Dermis blood vessel endothelial cell (primary cell): ENCODE measurements at regions not wholly inside any gene's neighbourhood (a gene's known extent, or its start where the extent isn't known, plus 50 kb on each side); places are given as distances from the start of the nearest gene placed in this dataset.
"Not testable (repeated sequence)": the region's sequence is repeated elsewhere in the genome, so short reads cannot be mapped to it uniquely, and the experiment has no call there.

Experiments used
- DNase-seq: peaks from one replicate; pipeline ENCODE4 v3.0.0; 2010

- DNase-seq = no peak
These were observed 252.3 kb upstream of the ATP10A start for GRCh38 chr15:26115229-26115943.

GRCh38 chr15:26114128-26114527 lies 251.0 kb upstream of the ATP10A start:
- not testable (repeated sequence) for DNase-seq

DNA sequence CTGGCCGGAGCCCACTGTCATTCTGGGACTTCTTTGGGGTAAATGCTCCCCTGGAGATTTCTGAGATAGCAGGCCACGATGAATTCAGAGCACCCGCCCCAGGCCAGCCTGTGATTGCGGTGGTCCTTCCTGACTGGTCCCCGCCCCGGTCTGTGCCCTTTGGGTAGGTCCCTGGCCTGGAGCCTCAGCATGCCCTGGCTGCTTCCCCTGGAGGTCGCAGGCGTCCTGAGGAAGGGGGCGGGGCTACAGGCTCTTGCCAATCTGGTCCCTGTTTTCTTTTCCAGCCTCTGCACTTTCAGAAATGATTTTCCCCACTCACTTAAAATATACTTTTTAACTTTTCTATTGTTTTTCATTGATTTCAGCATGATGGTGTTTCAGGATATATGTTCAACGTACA lies 250.2 kb upstream of the ATP10A start:
- DNase-seq = no peak

DNA sequence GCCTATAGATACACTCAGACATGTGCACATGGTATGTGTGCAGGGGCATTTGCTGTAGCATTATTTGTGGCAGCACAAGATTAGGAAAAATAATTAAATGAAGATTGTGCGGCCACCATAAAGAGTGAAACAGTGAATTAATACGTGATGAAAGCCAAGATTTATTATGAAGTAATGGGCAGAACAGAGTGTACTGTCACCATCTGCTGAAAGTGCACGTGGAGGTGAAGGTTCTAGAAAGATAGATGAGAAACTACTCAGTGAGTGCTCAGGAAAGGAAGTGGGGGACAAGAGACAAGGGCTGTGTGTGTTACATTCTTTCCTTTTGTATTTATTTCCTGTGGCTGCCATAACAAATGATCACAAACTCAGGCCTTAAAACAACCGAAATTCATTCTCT lies 246.1 kb upstream of the ATP10A start:
- no peak for DNase-seq

- DNase-seq = no peak
These were observed 243.4 kb upstream of the ATP10A start for GRCh38 chr15:26106556-26106955.

DNA sequence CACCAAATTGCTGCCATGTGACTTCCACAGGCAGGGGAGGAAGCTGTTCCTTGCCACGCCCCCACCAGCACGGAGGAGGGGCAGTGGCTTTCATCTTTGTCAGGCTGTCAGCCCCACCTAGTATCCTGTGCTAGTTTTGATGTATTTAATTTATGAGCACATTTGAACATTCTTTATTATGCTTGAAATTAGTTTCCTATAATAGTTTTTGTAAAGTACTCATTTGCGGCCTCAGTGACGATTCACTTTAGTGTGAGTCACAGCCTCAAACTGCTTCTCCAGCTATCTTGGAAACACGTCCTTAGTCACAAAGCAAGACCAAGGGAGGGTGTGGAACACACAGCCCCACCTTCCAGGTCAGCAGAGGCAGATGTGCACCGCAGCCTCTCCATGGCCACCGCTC lies 239.9 kb upstream of the ATP10A start:
- no peak for DNase-seq

DNA sequence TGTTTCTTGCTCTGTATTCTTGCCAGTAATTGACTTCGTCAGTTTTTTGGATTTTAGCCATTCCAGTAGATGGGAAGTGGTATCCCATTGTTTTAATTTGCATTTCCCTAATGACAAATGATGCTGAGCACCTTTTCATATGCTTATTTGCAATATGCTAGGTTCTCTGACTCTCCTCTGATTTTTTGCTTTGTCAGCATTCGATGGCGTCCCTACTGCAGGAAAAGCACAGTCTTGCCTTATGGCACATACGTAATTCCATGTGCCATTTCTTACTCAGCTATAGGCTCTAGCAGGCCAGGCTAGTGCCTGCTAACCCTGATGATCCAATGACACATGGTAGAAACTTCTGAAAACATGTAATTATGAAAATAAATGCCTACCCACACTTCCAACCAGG lies 239.2 kb upstream of the ATP10A start:
- no peak for DNase-seq

DNA sequence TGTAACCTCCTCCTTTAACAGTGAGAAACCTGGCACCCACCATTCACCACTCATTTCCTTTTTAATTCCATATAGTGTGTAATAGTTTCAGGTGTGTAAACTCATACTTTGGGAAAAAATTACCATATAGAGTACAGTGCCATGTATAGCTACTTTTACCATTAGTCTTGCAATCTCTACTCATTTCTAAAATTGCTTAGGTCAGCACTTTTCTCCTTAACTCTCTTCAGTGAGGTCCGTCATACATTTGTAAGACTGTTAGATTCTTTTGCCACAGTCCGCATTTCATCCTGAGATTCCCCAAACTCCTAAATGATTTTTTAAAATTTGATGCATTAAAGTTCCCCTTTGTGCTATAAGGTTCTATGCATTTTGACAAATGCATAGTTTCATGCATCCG lies 238.3 kb upstream of the ATP10A start:
- DNase-seq = no peak

GRCh38 chr15:26098801-26099200 lies 235.7 kb upstream of the ATP10A start:
- no peak for DNase-seq

DNA sequence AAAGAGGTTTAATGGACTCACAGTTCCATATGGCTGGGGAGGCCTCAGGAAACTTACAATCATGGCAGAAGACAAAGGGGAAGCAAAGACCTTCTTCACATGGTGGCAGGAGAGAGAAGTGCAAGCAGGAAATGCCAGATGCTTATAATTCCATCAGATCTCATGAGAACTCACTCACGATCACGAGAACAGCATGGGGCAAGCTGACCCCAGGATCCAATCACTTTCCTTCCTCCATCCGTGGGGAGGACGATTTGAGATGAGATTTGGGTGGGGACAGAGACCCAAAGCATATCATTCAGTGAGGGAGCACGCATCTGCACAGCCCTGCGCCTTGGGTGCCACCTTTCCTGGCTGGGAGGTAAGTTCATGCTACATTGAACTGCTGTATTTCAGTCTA lies 234.1 kb upstream of the ATP10A start:
- no peak for DNase-seq

- DNase-seq = no peak
These were observed 233.5 kb upstream of the ATP10A start for GRCh38 chr15:26096581-26096980.

DNA sequence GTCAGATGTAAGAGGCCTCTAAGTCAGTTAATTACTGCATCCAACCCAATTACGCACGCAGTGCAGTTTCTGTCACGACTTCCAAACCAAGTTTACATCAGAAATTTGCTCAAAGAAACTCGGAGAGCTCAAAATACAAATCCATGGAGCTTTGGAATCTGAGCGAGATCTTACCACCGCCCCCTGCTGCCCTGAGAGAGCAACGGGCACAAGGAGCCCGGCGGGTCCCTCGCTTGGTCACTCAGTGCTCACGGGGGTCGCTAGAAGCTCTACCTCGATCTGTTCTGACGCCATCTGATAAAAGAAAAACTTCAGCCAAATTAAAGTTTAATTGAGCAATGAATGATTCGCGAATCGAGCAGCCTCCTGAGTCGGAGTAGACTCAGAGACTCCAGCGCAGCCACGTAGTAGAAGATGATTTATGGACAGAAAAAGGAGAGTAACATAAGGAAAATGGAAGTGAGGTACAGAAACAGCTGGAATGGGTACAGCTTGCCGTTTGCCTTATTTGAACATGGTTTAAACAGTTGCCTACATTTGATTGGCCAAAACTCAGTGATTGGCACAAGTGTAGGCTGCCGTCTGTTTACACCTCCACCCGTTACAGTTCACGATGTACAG lies 232.7 kb upstream of the ATP10A start:
- no peak for DNase-seq

DNA sequence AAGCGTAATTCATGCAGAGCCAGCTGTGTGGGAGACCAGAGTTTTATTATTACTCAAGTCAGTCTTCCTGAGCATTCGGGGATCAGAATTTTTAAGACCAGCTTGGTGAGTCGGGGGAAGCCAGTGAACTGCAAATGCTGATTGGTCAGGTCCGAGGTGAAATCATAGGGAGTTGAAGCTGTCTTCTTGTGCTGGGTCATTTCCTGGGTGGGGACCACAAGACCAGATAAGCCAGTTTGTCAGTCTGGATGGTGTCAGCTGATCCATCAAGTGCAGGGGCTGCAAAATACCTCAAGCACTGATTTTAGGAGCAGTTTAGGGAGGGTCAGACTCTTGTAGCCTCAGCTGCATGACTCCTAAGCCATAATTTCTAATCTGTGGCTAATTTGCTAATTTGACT lies 228.1 kb upstream of the ATP10A start:
- DNase-seq = no peak

- DNase-seq = no peak
These were observed 224.8 kb upstream of the ATP10A start for GRCh38 chr15:26087881-26088280.

DNA sequence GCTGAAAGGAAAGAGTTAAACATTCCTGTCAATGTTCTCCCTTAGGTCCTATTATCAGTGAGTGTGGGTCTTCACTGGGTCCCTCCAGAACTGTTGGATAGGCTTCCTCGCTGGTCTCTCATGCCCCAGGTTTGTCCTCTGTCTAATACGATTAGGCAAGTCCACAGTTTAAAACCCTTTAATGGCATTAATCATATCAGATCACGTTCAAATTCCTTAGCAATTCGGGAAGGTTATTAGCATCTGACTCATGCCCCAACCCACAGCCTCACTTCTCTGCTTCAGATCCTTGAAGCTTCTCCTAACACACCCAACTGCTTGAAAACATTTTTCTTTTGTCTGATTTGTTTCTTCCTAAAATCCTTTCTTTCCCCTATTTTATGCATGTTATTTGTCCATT lies 224.3 kb upstream of the ATP10A start:
- DNase-seq = no peak

- DNase-seq = no peak
These were observed 221.6 kb upstream of the ATP10A start for GRCh38 chr15:26084771-26085170.

DNA sequence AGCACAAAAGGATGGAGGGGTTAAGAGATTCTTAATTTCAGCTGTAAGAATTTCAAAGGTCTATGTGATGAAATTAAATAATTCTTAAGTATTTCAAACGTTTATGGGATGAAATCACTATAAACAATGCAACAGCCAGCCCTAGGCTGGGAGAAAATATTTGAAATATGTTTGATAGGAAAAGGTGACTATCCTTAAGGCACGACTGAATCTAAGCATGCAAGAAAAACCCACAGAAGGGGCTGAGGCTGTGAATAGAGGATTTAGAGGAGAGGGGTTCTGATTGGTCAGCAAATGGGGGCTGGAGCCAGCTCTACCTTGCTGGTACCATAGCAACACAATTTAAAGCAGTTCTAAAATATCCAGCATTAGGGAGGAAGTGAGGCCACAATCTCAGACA lies 220.8 kb upstream of the ATP10A start:
- no peak for DNase-seq

- no peak for DNase-seq
These were observed 220.3 kb upstream of the ATP10A start for GRCh38 chr15:26083457-26083856.

DNA sequence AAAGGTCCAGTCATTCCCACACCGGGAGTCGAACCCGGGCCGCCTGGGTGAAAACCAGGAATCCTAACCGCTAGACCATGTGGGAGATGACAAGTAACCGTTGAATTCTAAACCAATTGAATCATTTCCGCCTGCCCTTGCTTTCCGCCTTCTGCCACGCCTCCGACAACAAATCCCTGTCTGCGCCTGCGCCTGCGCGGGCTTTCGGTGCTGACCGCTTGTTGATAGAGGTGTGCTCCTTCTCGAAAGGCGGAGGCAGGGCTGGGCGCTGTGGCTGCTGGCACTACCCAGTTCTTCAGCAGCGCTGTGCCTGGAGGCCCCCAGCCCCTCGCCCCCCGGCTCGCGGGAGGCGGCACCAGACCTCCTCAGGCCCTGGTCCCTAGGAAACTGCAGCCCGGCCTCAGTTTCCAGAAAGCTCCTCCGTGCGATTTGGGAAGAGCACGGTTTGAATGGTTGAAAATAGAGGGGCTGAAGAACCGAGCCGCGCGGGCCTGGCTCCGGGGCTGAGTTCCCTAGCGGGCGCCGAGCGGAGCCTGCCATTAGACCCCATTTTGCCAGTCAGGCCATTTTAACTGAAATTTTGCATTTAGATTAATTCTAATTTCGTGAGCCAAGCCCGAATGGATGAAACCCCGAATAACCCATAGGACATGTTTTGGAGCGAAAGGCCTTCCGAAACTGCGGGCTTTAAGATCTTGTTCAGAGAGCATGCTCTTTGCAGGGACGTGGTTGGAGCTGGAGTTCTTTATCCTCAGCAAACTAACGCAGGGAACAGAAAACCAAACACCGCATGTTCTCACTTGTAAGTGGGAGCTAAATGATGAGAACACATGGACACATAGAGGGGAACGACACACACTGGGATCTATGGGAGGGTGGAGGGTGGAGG lies 219.3 kb upstream of the ATP10A start:
- DNase-seq = peak; percentile 97

DNA sequence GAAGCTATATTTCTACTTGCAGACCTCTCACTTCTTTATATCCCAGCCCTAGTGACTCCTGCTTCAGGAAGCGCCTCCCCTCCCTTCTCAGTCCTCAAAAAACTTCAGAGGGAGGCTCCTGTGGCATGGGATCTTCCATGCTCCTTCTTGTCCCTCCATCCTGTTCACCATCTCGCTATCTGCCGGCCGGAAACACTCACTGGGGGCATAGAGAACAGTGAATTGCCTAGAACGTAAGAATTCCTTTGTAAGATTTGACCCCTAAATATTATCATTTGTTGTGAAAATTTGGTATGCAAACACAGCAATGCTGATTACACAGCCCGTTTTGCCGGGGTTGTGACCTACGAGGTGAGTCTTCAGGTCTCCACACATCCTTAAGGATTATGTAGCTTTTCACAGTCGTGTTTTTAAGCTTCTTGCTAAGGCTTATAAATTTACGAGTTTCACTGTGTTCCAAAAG lies 218.7 kb upstream of the ATP10A start:
- DNase-seq = no peak

GRCh38 chr15:26075770-26076169 lies 212.6 kb upstream of the ATP10A start:
- no peak for DNase-seq

GRCh38 chr15:26073430-26074333 lies 210.6 kb upstream of the ATP10A start:
- no peak for DNase-seq
